SK-N-SH (cell line): ENCODE measurements at regions not wholly inside any gene's neighbourhood (a gene's known extent, or its start where the extent isn't known, plus 50 kb on each side); places are given as distances from the start of the nearest gene placed in this dataset.

Source experiments
- CTCF ChIA-PET: fragments of 300-600, 350-600 bp; formaldehyde crosslinking; extraction: SDS; loops from one replicate; lab custom pipeline; 2021; lab: Yijun Ruan, JAX
- POLR2A ChIA-PET: fragments of 350-600 bp; sonication (Branson Sonifier 250); formaldehyde crosslinking; extraction: SDS; loops from one replicate; lab custom pipeline; 2020; ENCODE audit warnings: antibody characterized with exemption, inconsistent platforms; lab: Yijun Ruan, JAX
- DNase-seq: peaks from one replicate; pipeline ENCODE4 v3.0.0; 2012
- H2AFZ ChIP-seq: fragments of 200-600 bp; sonication (generic); 2 replicates; pipeline ENCODE4 v1.8.1; 2016; ENCODE audit warnings: antibody characterized with exemption, mild to moderate bottlenecking, low read depth
- H3F3A ChIP-seq: fragments of 200-600 bp; sonication (generic); replicated peaks from 2 replicates; pipeline ENCODE3; 2016; ENCODE audit warnings: antibody characterized with exemption, mild to moderate bottlenecking; ENCODE audit not compliant: insufficient read depth
- H3K27ac ChIP-seq, 2 experiments: fragments of 200-500 bp in 1 of 2; fragments of 200-600 bp in 1 of 2; sonication (Bioruptor generic) in 1 of 2; sonication (generic), shearing (Covaris generic) in 1 of 2; 2 replicates each; pipeline versions ENCODE4 v1.5.1 to v1.6.1; 2014 to 2016; ENCODE audit warnings: low read depth in 2 of 2, inconsistent platforms in 1 of 2, low read length in 1 of 2, mild to moderate bottlenecking in 1 of 2, mixed read lengths in 1 of 2
- H3K27me3 ChIP-seq: fragments of 200-600 bp; sonication (generic), shearing (Covaris generic); 2 replicates; pipeline ENCODE4 v1.6.1; 2016; ENCODE audit warnings: mixed run types; ENCODE audit not compliant: insufficient read depth
- H3K36me3 ChIP-seq, 2 experiments: fragments of 200-500 bp in 1 of 2; fragments of 200-600 bp in 1 of 2; sonication (Bioruptor generic) in 1 of 2; sonication (generic) in 1 of 2; replicated peaks in 1 of 2; 2 replicates each; pipeline versions ENCODE3 to v1.5.1; 2014 to 2016; ENCODE audit warnings: low read length in 1 of 2, mild to moderate bottlenecking in 1 of 2; ENCODE audit not compliant: insufficient read depth in 2 of 2, control insufficient read depth in 1 of 2
- H3K4me1 ChIP-seq, 2 experiments: fragments of 200-500 bp in 1 of 2; fragments of 200-600 bp in 1 of 2; sonication (Bioruptor generic) in 1 of 2; sonication (generic), shearing (Covaris generic) in 1 of 2; 2 replicates each; pipeline versions ENCODE4 v1.5.1 to v1.6.1; 2014 to 2016; ENCODE audit warnings: low read depth in 1 of 2, low read length in 1 of 2, mixed run types in 1 of 2; ENCODE audit not compliant: insufficient read depth in 2 of 2, control insufficient read depth in 1 of 2
- H3K4me2 ChIP-seq: fragments of 200-600 bp; sonication (generic), shearing (Covaris generic); 2 replicates; pipeline ENCODE4 v1.6.1; 2017; ENCODE audit warnings: mixed run types
- H3K4me3 ChIP-seq, 2 experiments: fragments of 200-500 bp in 1 of 2; fragments of 200-600 bp in 1 of 2; sonication (Bioruptor generic) in 1 of 2; sonication (generic), shearing (Covaris generic) in 1 of 2; 2 replicates each; pipeline versions ENCODE4 v1.5.1 to v1.8.1; 2014 to 2016; ENCODE audit warnings: low read depth in 2 of 2, inconsistent platforms in 1 of 2, low read length in 1 of 2, mild to moderate bottlenecking in 1 of 2, mixed read lengths in 1 of 2, moderate library complexity in 1 of 2
- H3K79me2 ChIP-seq: fragments of 200-600 bp; sonication (generic); 2 replicates; pipeline ENCODE4 v1.8.1; 2017; ENCODE audit warnings: mild to moderate bottlenecking; ENCODE audit not compliant: insufficient read depth
- H3K9ac ChIP-seq: fragments of 200-600 bp; sonication (generic); 2 replicates; pipeline ENCODE4 v1.6.1; 2017; ENCODE audit warnings: mixed run types
- H3K9me2 ChIP-seq: fragments of 200-600 bp; sonication (generic); 2 replicates; pipeline ENCODE4 v1.6.1; 2017; ENCODE audit warnings: mixed run types
- H3K9me3 ChIP-seq: fragments of 200-600 bp; sonication (generic); 2 replicates; pipeline ENCODE4 v1.6.1; 2017; ENCODE audit warnings: mixed run types, mild to moderate bottlenecking, moderate library complexity
- H4K20me1 ChIP-seq: fragments of 200-600 bp; sonication (generic); 2 replicates; pipeline ENCODE4 v1.6.1; 2017; ENCODE audit warnings: mild to moderate bottlenecking, mixed run types; ENCODE audit not compliant: insufficient read depth
- EZH2phosphoT487 ChIP-seq: fragments of 200-600 bp; sonication (generic); IDR thresholded peaks from 2 replicates; pipeline ENCODE4 v1.6.1; 2017; ENCODE audit warnings: low read depth, mixed run types, mild to moderate bottlenecking, antibody characterized with exemption, moderate library complexity, borderline replicate concordance
- FOSL2 ChIP-seq: IDR thresholded peaks from 2 replicates; pipeline ENCODE4 v1.4.0; 2012; ENCODE audit warnings: low read depth, mild to moderate bottlenecking, moderate library complexity, borderline replicate concordance
- RFX5 ChIP-seq: IDR thresholded peaks from 2 replicates; pipeline ENCODE4 v1.6.1; 2012; ENCODE audit warnings: mild to moderate bottlenecking, improper control_type of control experiment, low read length
- WGBS: methylation state at CpG from one replicate; pipeline ENCODE4 v1.1.6; 2017; ENCODE audit warnings: low lambda C conversion rate; 5-methylcytosine and 5-hydroxymethylcytosine counted together
- TF ChIP-seq, protein P1 (sequence below): fragments of 150-350 bp; IDR thresholded peaks from 2 replicates; pipeline ENCODE4 v1.6.1; 2017; ENCODE audit warnings: antibody characterized with exemption, low read length, low read depth, borderline replicate concordance
- TF ChIP-seq, protein P2 (sequence below): IDR thresholded peaks from 2 replicates; pipeline ENCODE4 v1.4.0; 2012; ENCODE audit warnings: low read depth, borderline replicate concordance

DNA sequence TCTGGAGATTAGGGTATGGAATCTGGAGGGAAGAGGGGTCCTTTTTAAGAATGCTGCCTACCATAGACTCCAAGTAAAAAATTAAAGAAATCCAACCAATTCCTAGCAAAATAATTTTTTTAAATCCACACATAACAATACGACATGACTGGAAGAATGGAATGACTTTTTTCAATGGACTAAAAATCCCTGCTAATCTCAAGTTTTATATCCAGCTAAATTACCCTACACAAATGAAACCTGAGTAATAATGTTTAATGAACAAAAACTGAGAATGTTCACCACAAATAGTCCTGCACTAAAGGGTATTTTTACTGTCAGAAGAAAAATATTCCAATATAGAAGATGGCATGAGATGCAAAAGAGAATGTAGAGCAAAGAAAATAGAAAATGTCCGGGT, 220.3 kb upstream of the AGTR1 start:
- no peaks in the 10 kb centered on the region for H3K27me3 ChIP-seq
- ChIA-PET CTCF (interaction anchor here (0.7 kb wide), 1 partner anchor 138 kb away, joined by 3 read pairs; no protein-coding TSS in a partner anchor), POLR2A (no interaction called here)
- no peak overlapping the region for H3K9ac ChIP-seq
- H3K36me3 ChIP-seq, result no peaks in the 10 kb centered on the region
- no peak overlapping the region for H2AFZ ChIP-seq
- no peaks in the 10 kb centered on the region for H4K20me1 ChIP-seq
- DNase-seq, result no peak
- H3K9me2 ChIP-seq, result no peaks in the 10 kb centered on the region
- H3F3A ChIP-seq, result no peaks in the 10 kb centered on the region
- H3K27ac ChIP-seq, result no peak overlapping the region
- H3K4me3 ChIP-seq, result no peak overlapping the region
- TF ChIP-seq, protein P1, sequence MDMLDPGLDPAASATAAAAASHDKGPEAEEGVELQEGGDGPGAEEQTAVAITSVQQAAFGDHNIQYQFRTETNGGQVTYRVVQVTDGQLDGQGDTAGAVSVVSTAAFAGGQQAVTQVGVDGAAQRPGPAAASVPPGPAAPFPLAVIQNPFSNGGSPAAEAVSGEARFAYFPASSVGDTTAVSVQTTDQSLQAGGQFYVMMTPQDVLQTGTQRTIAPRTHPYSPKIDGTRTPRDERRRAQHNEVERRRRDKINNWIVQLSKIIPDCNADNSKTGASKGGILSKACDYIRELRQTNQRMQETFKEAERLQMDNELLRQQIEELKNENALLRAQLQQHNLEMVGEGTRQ, result no peak
- H3K4me2 ChIP-seq, result no peak overlapping the region
- H3K9me3 ChIP-seq, result no peaks in the 10 kb centered on the region; the same call in 1 of the 2 replicates
- H3K79me2 ChIP-seq, result no peaks in the 10 kb centered on the region
- 48% methylated on average over 2 of the region's 2 CpGs for WGBS
- no peaks in the 10 kb centered on the region for H3K4me1 ChIP-seq

DNA sequence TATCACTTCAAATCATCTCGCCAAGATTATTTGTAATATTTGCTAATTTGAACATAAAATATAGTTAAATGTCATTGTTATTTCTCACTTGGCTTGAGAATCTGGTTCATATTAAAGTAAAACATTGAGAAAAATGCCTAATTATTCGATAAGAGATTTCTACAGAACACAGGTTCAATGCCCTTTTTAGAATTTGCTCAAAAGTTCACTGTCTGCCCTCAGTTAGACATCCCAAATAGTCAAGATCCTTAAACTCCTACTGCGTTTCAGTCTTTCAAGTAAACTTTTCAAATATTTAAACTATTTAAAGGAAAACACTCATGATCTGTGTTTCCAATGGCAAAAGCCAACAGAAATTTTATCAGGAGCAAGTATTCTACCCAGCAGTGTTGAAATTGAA, 204.1 kb upstream of the AGTR1 start:
- Histone ChIP-seq H4K20me1 (no peaks in the 10 kb centered on the region), H3K9me2 (no peaks in the 10 kb centered on the region), H3K9me3 (no peaks in the 10 kb centered on the region), H3K4me3 (no peak overlapping the region), H3F3A (no peaks in the 10 kb centered on the region), H2AFZ (no peak overlapping the region), H3K27ac (no peak overlapping the region), H3K79me2 (no peaks in the 10 kb centered on the region), H3K4me2 (no peak overlapping the region), H3K27me3 (no peaks in the 10 kb centered on the region), H3K36me3 (no peaks in the 10 kb centered on the region), H3K9ac (no peak overlapping the region), H3K4me1 (no peaks in the 10 kb centered on the region)
- CTCF ChIA-PET, result interaction anchor here (0.7 kb wide), 1 partner anchor 16 kb away, joined by 3 read pairs; no protein-coding TSS in a partner anchor
- 50% methylated on average over 3 of the region's 3 CpGs for WGBS
- DNase-seq, result no peak
- POLR2A ChIA-PET, result no interaction called here
- TF ChIP-seq, protein P2, sequence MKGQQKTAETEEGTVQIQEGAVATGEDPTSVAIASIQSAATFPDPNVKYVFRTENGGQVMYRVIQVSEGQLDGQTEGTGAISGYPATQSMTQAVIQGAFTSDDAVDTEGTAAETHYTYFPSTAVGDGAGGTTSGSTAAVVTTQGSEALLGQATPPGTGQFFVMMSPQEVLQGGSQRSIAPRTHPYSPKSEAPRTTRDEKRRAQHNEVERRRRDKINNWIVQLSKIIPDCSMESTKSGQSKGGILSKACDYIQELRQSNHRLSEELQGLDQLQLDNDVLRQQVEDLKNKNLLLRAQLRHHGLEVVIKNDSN, result no peak

DNA sequence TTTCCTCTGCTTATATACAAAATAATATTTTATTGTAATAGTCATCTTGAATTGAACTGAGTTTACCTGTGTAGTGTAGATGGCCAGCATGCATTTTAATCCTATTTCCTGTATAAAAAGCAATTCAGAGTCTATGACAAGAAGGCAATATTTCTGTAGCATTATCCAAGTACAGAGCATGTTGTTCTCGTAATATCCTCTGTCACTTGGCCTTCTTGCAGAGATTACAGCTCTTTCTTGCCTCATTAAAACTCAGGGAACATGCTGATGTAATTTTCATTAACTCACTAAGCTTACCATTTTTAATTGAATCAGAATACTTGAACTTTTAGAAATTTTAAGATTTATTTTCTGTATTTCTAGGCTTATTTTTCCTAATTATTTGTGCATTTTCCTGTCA, 203.3 kb upstream of the AGTR1 start:
- TF ChIP-seq RFX5, result no peak
- no peak for TF ChIP-seq EZH2phosphoT487
- TF ChIP-seq FOSL2, result no peak
- Histone ChIP-seq H3K9me3 (no peaks in the 10 kb centered on the region), H3K4me2 (no peak overlapping the region), H3F3A (no peaks in the 10 kb centered on the region), H4K20me1 (no peaks in the 10 kb centered on the region), H3K27me3 (no peaks in the 10 kb centered on the region), H3K79me2 (no peaks in the 10 kb centered on the region), H3K27ac (no peak overlapping the region), H3K4me3 (no peak overlapping the region), H3K9ac (no peak overlapping the region), H3K9me2 (no peaks in the 10 kb centered on the region), H3K36me3 (no peaks in the 10 kb centered on the region), H3K4me1 (no peaks in the 10 kb centered on the region; a peak in 1 of 4 replicates), H2AFZ (no peak overlapping the region)
- DNase-seq, result no peak
- 56% methylated on average over 1 of the region's 1 CpG for WGBS
- CTCF ChIA-PET, result no interaction called here
- POLR2A ChIA-PET, result no interaction called here
